ENCODE measurements at regions not wholly inside any gene's neighbourhood (a gene's known extent, or its start where the extent isn't known, plus 50 kb on each side); places are given as distances from the start of the nearest gene placed in this dataset.

DNA sequence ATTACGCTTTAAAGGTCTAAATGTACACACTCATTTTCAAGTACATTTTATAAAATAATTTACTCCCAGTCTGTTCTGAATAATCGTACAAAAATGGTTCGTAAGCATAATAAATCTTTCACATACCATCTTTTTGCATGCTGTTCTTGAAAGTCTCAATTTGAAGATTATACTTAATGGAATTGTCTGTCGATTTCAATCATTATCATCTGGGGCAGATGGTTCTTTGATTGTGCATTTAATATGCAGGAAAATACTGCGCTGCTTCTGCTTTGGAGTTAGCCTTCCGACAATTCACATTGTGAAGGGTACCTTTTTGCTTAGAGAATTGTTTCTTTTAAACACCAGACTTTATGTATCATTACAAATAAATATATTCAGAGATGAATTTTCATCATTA, 262.8 kb downstream of the ABCC12 start:
- Mint-ChIP-seq H3K9me3 (ENCODE audit: unreplicated experiment) (peaks cover 8% of the 10 kb centered on the region), H3K27me3 (ENCODE audit: unreplicated experiment) (peaks cover 2% of the 10 kb centered on the region), H3K4me3 (ENCODE audit: unreplicated experiment) (no peak overlapping the region), H3K27ac (ENCODE audit: unreplicated experiment) (no peak overlapping the region), H3K4me1 (ENCODE audit: unreplicated experiment) (peaks cover 9% of the 10 kb centered on the region), H3K36me3 (ENCODE audit: low read depth, unreplicated experiment) (peaks cover 4% of the 10 kb centered on the region)
- TF ChIP-seq CTCF (IDR thresholded peaks at IDR 0.05; ENCODE audit: unreplicated experiment): no peak
- DNase-seq (ENCODE audit: low spot score): no peak

GRCh38 chr16:47888734-47889133, 267.1 kb downstream of the ABCC12 start:
- no peak overlapping the region for H3K4me3 Mint-ChIP-seq (ENCODE audit: unreplicated experiment)

DNA sequence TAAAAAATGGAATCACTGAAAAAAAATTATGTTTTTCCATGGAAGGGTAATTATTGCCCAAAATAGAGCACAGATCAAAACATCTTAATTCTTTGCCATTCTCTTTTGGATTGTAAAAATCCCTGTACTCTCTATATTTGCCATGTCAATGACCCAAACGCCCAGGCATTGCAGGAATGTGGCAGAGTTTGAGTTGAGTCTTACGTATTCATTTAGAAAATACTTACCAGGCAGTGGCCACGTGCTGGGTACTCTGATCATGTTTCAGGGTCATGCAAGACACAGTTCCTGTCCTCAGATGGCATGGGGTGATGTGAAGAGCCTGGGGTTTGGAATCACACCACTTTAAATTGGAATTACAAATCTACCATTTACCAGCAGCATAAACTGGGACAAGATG, 267.7 kb downstream of the ABCC12 start:
- Mint-ChIP-seq H3K4me3 (ENCODE audit: unreplicated experiment) (no peak overlapping the region), H3K36me3 (ENCODE audit: low read depth, unreplicated experiment) (no peaks in the 10 kb centered on the region), H3K27me3 (ENCODE audit: unreplicated experiment) (peaks cover 5% of the 10 kb centered on the region), H3K9me3 (ENCODE audit: unreplicated experiment) (peaks cover 8% of the 10 kb centered on the region), H3K4me1 (ENCODE audit: unreplicated experiment) (peaks cover 18% of the 10 kb centered on the region), H3K27ac (ENCODE audit: unreplicated experiment) (no peak overlapping the region)
- TF ChIP-seq CTCF (IDR thresholded peaks at IDR 0.05; ENCODE audit: unreplicated experiment): no peak
- DNase-seq (ENCODE audit: low spot score): no peak

More at GRCh38 chr16:47888734-47889133, 267.1 kb downstream of the ABCC12 start:
- H3K27me3 Mint-ChIP-seq (ENCODE audit: unreplicated experiment): peaks cover 5% of the 10 kb centered on the region
- H3K4me1 Mint-ChIP-seq (ENCODE audit: unreplicated experiment): peaks cover 18% of the 10 kb centered on the region
- DNase-seq (ENCODE audit: low spot score): no peak
- H3K27ac Mint-ChIP-seq (ENCODE audit: unreplicated experiment): no peak overlapping the region
- no peak for TF ChIP-seq CTCF (IDR thresholded peaks at IDR 0.05; ENCODE audit: unreplicated experiment)
- peaks cover 8% of the 10 kb centered on the region for H3K9me3 Mint-ChIP-seq (ENCODE audit: unreplicated experiment)
- H3K36me3 Mint-ChIP-seq (ENCODE audit: low read depth, unreplicated experiment): no peaks in the 10 kb centered on the region

- Mint-ChIP-seq H3K27me3 (ENCODE audit: unreplicated experiment) (peaks cover 5% of the 10 kb centered on the region), H3K4me3 (ENCODE audit: unreplicated experiment) (no peak overlapping the region)
These were observed 268.3 kb downstream of the ABCC12 start for GRCh38 chr16:47887496-47887895.

More at GRCh38 chr16:47887496-47887895, 268.3 kb downstream of the ABCC12 start:
- H3K27ac Mint-ChIP-seq (ENCODE audit: unreplicated experiment): no peak overlapping the region
- no peak for DNase-seq (ENCODE audit: low spot score)
- H3K36me3 Mint-ChIP-seq (ENCODE audit: low read depth, unreplicated experiment): no peaks in the 10 kb centered on the region
- peaks cover 8% of the 10 kb centered on the region for H3K9me3 Mint-ChIP-seq (ENCODE audit: unreplicated experiment)
- TF ChIP-seq CTCF (IDR thresholded peaks at IDR 0.05; ENCODE audit: unreplicated experiment): no peak
- peaks cover 18% of the 10 kb centered on the region for H3K4me1 Mint-ChIP-seq (ENCODE audit: unreplicated experiment)
